SU-DHL-6 (cell line): ENCODE measurements at regions not wholly inside any gene's neighbourhood (a gene's known extent, or its start where the extent isn't known, plus 50 kb on each side); places are given as distances from the start of the nearest gene placed in this dataset.
"Not testable (repeated sequence)": the region's sequence is repeated elsewhere in the genome, so short reads cannot be mapped to it uniquely, and the experiment has no call there.

Source experiments
- H2AFZ ChIP-seq: fragments of 200-600 bp; sonication (generic); 2 replicates; pipeline ENCODE4 v1.6.1; 2014; ENCODE audit warnings: low read depth, mild to moderate bottlenecking, moderate library complexity, mixed read lengths, antibody characterized with exemption, low read length; ENCODE audit not compliant: severe bottlenecking
- H3F3A ChIP-seq: fragments of 200-600 bp; shearing (Covaris generic); 2 replicates; pipeline ENCODE4 v1.6.0; 2016; ENCODE audit warnings: antibody characterized with exemption, mild to moderate bottlenecking; ENCODE audit not compliant: insufficient read depth
- H3K27ac ChIP-seq: fragments of 200-600 bp; sonication (generic); 2 replicates; pipeline ENCODE4 v1.5.1; 2016; ENCODE audit warnings: low read depth, mild to moderate bottlenecking, low read length, moderate library complexity, mixed read lengths
- H3K27me3 ChIP-seq: fragments of 200-600 bp; sonication (generic), shearing (Covaris generic); 2 replicates; pipeline ENCODE4 v1.6.0; 2014; ENCODE audit warnings: mild to moderate bottlenecking, low read length
- H3K36me3 ChIP-seq: fragments of 200-600 bp; sonication (generic); 2 replicates; pipeline ENCODE4 v1.6.1; 2014; ENCODE audit warnings: mild to moderate bottlenecking, low read length, mixed read lengths
- H3K4me2 ChIP-seq: fragments of 300-600, 200-600 bp; shearing (Covaris generic), sonication (generic); 2 replicates; pipeline ENCODE4 v1.6.0; 2014; ENCODE audit warnings: low read length, low read depth, mild to moderate bottlenecking; ENCODE audit not compliant: poor library complexity, severe bottlenecking
- H3K4me3 ChIP-seq: fragments of 200-600 bp; sonication (generic); 2 replicates; pipeline ENCODE4 v1.5.1; 2014; ENCODE audit warnings: antibody characterized with exemption, low read length, mild to moderate bottlenecking, mixed read lengths; ENCODE audit not compliant: insufficient read depth, poor library complexity, severe bottlenecking
- H3K79me2 ChIP-seq: fragments of 200-600 bp; sonication (generic); 2 replicates; pipeline ENCODE4 v1.6.1; 2014; ENCODE audit warnings: mild to moderate bottlenecking, low read length, moderate library complexity; ENCODE audit not compliant: insufficient read depth
- H3K9ac ChIP-seq: fragments of 200-600 bp; sonication (generic); 2 replicates; pipeline ENCODE4 v1.7.0; 2014; ENCODE audit warnings: mild to moderate bottlenecking, low read length
- H3K9me2 ChIP-seq: fragments of 200-600 bp; sonication (generic); replicated peaks from 2 replicates; pipeline ENCODE4 v1.6.1; 2014; ENCODE audit warnings: low read length; ENCODE audit not compliant: insufficient read depth
- H3K9me3 ChIP-seq: fragments of 200-600 bp; sonication (generic); 2 replicates; pipeline ENCODE4 v1.6.1; 2014; ENCODE audit warnings: low read length, mixed read lengths; ENCODE audit not compliant: insufficient read depth
- H4K20me1 ChIP-seq: fragments of 200-600 bp; sonication (generic); 2 replicates; pipeline ENCODE4 v1.6.1; 2014; ENCODE audit warnings: low read depth, mild to moderate bottlenecking, antibody characterized with exemption, low read length, moderate library complexity, mixed read lengths
- CTCF ChIP-seq: fragments of 200-600 bp; sonication (generic); IDR thresholded peaks from one replicate; pipeline ENCODE4 v1.5.1; 2017; ENCODE audit warnings: antibody characterized with exemption, mild to moderate bottlenecking, low read length, moderate library complexity; ENCODE audit not compliant: insufficient read depth, poor library complexity, severe bottlenecking
- EZH2phosphoT487 ChIP-seq: fragments of 200-600 bp; sonication (generic), shearing (Covaris generic); conservative IDR thresholded peaks from 2 replicates; pipeline ENCODE4 v1.6.1; 2018; ENCODE audit warnings: mild to moderate bottlenecking, antibody characterized with exemption, low read length, moderate library complexity, mixed read lengths

GRCh38 chr19:28117143-28117542 is 1095.8 kb downstream of the UQCRFS1 start:
- no peak overlapping the region for H3K9ac ChIP-seq
- H3K79me2 ChIP-seq, result no peaks in the 10 kb centered on the region
- H3K4me3 ChIP-seq, result no peak overlapping the region
- H4K20me1 ChIP-seq, result no peaks in the 10 kb centered on the region
- no peaks in the 10 kb centered on the region for H3K36me3 ChIP-seq
- H3K9me3 ChIP-seq, result no peaks in the 10 kb centered on the region
- no peak overlapping the region for H3K4me2 ChIP-seq
- H2AFZ ChIP-seq, result no peak overlapping the region
- H3K27ac ChIP-seq, result no peak overlapping the region
- H3F3A ChIP-seq, result no peaks in the 10 kb centered on the region
- H3K9me2 ChIP-seq, result no peaks in the 10 kb centered on the region
- TF ChIP-seq CTCF, result no peak
- no peak for TF ChIP-seq EZH2phosphoT487
- no peaks in the 10 kb centered on the region; the same call in 1 of the 2 replicates for H3K27me3 ChIP-seq

- not testable (repeated sequence) for H3F3A ChIP-seq, H3K9me2 ChIP-seq, H3K9ac ChIP-seq, H3K36me3 ChIP-seq, H3K4me3 ChIP-seq, H2AFZ ChIP-seq, H3K4me2 ChIP-seq, H3K9me3 ChIP-seq, H3K27me3 ChIP-seq, H3K27ac ChIP-seq, H3K79me2 ChIP-seq, H4K20me1 ChIP-seq
These were observed 1096.6 kb downstream of the UQCRFS1 start for GRCh38 chr19:28116379-28116778.

GRCh38 chr19:28103921-28104320 is 1109.0 kb downstream of the UQCRFS1 start:
- no peaks in the 10 kb centered on the region for H3K27me3 ChIP-seq
- no peak overlapping the region for H3K27ac ChIP-seq
- no peaks in the 10 kb centered on the region; the same call in 1 of the 2 replicates for H3K9me2 ChIP-seq
- no peaks in the 10 kb centered on the region for H4K20me1 ChIP-seq
- no peaks in the 10 kb centered on the region for H3F3A ChIP-seq
- H3K4me3 ChIP-seq, result no peak overlapping the region
- no peaks in the 10 kb centered on the region for H3K79me2 ChIP-seq
- H3K9ac ChIP-seq, result no peak overlapping the region
- no peak overlapping the region for H3K4me2 ChIP-seq
- H3K9me3 ChIP-seq, result no peaks in the 10 kb centered on the region
- H2AFZ ChIP-seq, result no peak overlapping the region
- no peaks in the 10 kb centered on the region for H3K36me3 ChIP-seq
- no peak for TF ChIP-seq EZH2phosphoT487
- no peak for TF ChIP-seq CTCF

GRCh38 chr19:28084659-28085157 is 1128.2 kb downstream of the UQCRFS1 start:
- H3K9me2 ChIP-seq, H3K27me3 ChIP-seq, H3K4me3 ChIP-seq, H3K4me2 ChIP-seq, H3K36me3 ChIP-seq, H3K79me2 ChIP-seq, H2AFZ ChIP-seq, H3K27ac ChIP-seq, H4K20me1 ChIP-seq, H3K9me3 ChIP-seq, H3K9ac ChIP-seq, H3F3A ChIP-seq: not testable (repeated sequence)
